Vagina (tissue), 2 donors: ENCODE measurements at regions not wholly inside any gene's neighbourhood (a gene's known extent, or its start where the extent isn't known, plus 50 kb on each side); places are given as distances from the start of the nearest gene placed in this dataset.

Source experiments
- POLR2A ChIP-seq, 2 donors: fragments of 450-650 bp; IDR thresholded peaks; one replicate each; pipeline ENCODE4 v1.6.1; 2017; ENCODE audit warnings: antibody characterized with exemption in 2 of 2, mild to moderate bottlenecking in 2 of 2, moderate library complexity in 2 of 2
- POLR2AphosphoS5 ChIP-seq, 2 donors: sonication (generic); formaldehyde crosslinking; IDR thresholded peaks; one replicate each; pipeline ENCODE4 v1.9.0; 2017; ENCODE audit warnings: antibody characterized with exemption in 2 of 2, mild to moderate bottlenecking in 2 of 2, low read depth in 1 of 2; ENCODE audit not compliant: insufficient read depth in 1 of 2
- TF ChIP-seq, protein P1 (sequence below), 3 experiments: fragments of 450-650 bp in 2 of 3; fragments of 200-600 bp in 1 of 3; sonication (generic) in 1 of 3; IDR thresholded peaks; one replicate each; pipeline ENCODE4 v1.5.1; 2017 to 2019; ENCODE audit warnings: antibody characterized with exemption in 3 of 3, mild to moderate bottlenecking in 2 of 3, moderate library complexity in 2 of 3

DNA sequence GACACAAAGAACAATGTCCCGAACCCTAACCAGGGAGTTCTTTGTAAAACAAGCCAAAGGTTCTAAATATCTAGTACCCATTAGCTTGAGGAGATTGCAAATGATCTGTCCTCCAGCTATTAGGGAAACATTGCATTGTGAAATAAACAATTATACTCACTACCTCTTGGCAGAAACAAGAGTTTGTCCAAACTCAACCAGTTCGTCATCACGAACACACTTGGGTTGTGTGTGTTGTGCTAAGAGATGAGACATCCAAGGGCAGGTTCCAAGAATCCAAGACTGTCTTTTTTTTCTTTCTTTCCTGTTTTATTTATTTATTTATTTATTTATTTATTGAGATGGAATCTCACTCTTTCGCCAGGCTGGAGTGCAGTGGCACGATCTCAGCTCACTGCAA lies 793.1 kb upstream of the AUTS2 start:
- TF ChIP-seq, protein P1, sequence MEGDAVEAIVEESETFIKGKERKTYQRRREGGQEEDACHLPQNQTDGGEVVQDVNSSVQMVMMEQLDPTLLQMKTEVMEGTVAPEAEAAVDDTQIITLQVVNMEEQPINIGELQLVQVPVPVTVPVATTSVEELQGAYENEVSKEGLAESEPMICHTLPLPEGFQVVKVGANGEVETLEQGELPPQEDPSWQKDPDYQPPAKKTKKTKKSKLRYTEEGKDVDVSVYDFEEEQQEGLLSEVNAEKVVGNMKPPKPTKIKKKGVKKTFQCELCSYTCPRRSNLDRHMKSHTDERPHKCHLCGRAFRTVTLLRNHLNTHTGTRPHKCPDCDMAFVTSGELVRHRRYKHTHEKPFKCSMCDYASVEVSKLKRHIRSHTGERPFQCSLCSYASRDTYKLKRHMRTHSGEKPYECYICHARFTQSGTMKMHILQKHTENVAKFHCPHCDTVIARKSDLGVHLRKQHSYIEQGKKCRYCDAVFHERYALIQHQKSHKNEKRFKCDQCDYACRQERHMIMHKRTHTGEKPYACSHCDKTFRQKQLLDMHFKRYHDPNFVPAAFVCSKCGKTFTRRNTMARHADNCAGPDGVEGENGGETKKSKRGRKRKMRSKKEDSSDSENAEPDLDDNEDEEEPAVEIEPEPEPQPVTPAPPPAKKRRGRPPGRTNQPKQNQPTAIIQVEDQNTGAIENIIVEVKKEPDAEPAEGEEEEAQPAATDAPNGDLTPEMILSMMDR (IDR thresholded peaks at IDR 0.05) = no peak
- no peak for TF ChIP-seq POLR2A (IDR thresholded peaks at IDR 0.05)
- no peak for TF ChIP-seq POLR2AphosphoS5 (IDR thresholded peaks at IDR 0.05; ENCODE audit: insufficient read depth in 1 of 2, low read depth in 1 of 2)
